ENCODE measurements at regions not wholly inside any gene's neighbourhood (a gene's known extent, or its start where the extent isn't known, plus 50 kb on each side); places are given as distances from the start of the nearest gene placed in this dataset.
A peak's percentile ranks its signal among the peaks of the same experiment; 100 is the strongest.

GRCh38 chr4:138410266-138410665, 168.1 kb upstream of the SLC7A11 start:
- no peak for DNase-seq (ENCODE audit: low read depth, low spot score)
- ChIA-PET POLR2A (no interaction called here), CTCF (no interaction called here)
- no peak overlapping the region for H3K4me3 ChIP-seq (ENCODE audit: low read depth, low read length)
- TF ChIP-seq, protein P1, sequence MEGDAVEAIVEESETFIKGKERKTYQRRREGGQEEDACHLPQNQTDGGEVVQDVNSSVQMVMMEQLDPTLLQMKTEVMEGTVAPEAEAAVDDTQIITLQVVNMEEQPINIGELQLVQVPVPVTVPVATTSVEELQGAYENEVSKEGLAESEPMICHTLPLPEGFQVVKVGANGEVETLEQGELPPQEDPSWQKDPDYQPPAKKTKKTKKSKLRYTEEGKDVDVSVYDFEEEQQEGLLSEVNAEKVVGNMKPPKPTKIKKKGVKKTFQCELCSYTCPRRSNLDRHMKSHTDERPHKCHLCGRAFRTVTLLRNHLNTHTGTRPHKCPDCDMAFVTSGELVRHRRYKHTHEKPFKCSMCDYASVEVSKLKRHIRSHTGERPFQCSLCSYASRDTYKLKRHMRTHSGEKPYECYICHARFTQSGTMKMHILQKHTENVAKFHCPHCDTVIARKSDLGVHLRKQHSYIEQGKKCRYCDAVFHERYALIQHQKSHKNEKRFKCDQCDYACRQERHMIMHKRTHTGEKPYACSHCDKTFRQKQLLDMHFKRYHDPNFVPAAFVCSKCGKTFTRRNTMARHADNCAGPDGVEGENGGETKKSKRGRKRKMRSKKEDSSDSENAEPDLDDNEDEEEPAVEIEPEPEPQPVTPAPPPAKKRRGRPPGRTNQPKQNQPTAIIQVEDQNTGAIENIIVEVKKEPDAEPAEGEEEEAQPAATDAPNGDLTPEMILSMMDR (IDR thresholded peaks at IDR 0.05; ENCODE audit: insufficient read depth, low read length, missing control alignments): no peak

DNA sequence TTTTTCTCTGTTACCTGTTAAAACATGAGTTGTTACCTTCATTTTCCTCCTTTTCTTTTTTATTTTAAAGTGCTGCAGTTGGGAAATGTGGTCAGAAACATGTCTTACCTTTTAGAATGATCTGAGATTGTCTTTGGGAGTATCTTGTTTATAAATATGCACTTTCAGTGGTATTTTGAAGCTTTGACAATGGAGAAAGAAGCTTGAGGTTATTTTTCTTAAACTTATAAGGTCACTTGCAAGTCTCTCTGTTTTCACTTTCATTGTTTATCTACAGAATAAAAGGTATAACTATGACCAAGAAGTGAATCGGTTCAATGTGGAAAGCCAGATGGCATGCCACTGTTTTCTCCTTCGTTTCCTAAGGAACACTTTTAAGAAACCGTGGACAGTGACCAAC, 167.5 kb upstream of the SLC7A11 start:
- POLR2A ChIA-PET: no interaction called here
- CTCF ChIA-PET: no interaction called here
- DNase-seq (ENCODE audit: low read depth, low spot score): no peak
- no peak overlapping the region for H3K4me3 ChIP-seq (ENCODE audit: low read depth, low read length)
- TF ChIP-seq, protein P1 (IDR thresholded peaks at IDR 0.05; ENCODE audit: insufficient read depth, low read length, missing control alignments): no peak

- no peak for DNase-seq (ENCODE audit: low read depth, low spot score)
- no peak overlapping the region for H3K4me3 ChIP-seq (ENCODE audit: low read depth, low read length)
- POLR2A ChIA-PET: no interaction called here
- TF ChIP-seq, protein P1 (IDR thresholded peaks at IDR 0.05; ENCODE audit: insufficient read depth, low read length, missing control alignments): no peak
- CTCF ChIA-PET: no interaction called here
Measured at GRCh38 chr4:138408758-138409157, 166.6 kb upstream of the SLC7A11 start.

DNA sequence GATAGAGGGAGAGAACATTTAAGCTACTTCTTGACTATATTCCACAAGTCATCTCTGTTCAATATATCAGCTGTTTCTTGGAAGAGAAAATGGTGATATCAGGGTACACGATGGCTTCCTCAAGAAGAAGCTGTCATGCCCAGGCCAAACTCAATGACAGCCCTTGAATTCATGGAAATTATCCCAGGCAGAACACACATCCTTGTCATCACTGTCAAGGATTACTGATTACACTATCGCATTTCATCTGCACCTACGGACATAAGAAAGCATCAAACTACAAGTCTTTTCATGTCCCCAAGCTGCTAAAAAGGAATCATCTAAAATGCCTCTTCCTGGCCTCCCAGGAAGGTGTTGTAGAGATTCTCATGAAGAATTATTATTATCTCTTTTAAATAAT, 165.2 kb upstream of the SLC7A11 start:
- POLR2A ChIA-PET: no interaction called here
- TF ChIP-seq, protein P1 (IDR thresholded peaks at IDR 0.05; ENCODE audit: insufficient read depth, low read length, missing control alignments): no peak
- no peak overlapping the region for H3K4me3 ChIP-seq (ENCODE audit: low read depth, low read length)

GRCh38 chr4:138406876-138407275, 164.7 kb upstream of the SLC7A11 start:
- no peak for DNase-seq (ENCODE audit: low read depth, low spot score)
- ChIA-PET CTCF (no interaction called here), POLR2A (no interaction called here)
- TF ChIP-seq, protein P1 (IDR thresholded peaks at IDR 0.05; ENCODE audit: insufficient read depth, low read length, missing control alignments): no peak
- no peak overlapping the region for H3K4me3 ChIP-seq (ENCODE audit: low read depth, low read length)

More for the DNA sequence above, 165.2 kb upstream of the SLC7A11 start:
- CTCF ChIA-PET: no interaction called here
- DNase-seq (ENCODE audit: low read depth, low spot score): no peak

GRCh38 chr4:138405934-138406567, 163.9 kb upstream of the SLC7A11 start:
- peak; percentile 12 for DNase-seq (ENCODE audit: low read depth, low spot score)
- ChIA-PET CTCF (interaction anchor here (0.9 kb wide), 1 partner anchor 10 kb away, joined by 4 read pairs; no protein-coding TSS in a partner anchor), POLR2A (no interaction called here)
- H3K4me3 ChIP-seq (ENCODE audit: low read depth, low read length): no peak overlapping the region
- TF ChIP-seq, protein P1 (IDR thresholded peaks at IDR 0.05; ENCODE audit: insufficient read depth, low read length, missing control alignments): no peak

Data from AG04449 (cell line).